ENCODE measurements at regions not wholly inside any gene's neighbourhood (a gene's known extent, or its start where the extent isn't known, plus 50 kb on each side); places are given as distances from the start of the nearest gene placed in this dataset.

DNA sequence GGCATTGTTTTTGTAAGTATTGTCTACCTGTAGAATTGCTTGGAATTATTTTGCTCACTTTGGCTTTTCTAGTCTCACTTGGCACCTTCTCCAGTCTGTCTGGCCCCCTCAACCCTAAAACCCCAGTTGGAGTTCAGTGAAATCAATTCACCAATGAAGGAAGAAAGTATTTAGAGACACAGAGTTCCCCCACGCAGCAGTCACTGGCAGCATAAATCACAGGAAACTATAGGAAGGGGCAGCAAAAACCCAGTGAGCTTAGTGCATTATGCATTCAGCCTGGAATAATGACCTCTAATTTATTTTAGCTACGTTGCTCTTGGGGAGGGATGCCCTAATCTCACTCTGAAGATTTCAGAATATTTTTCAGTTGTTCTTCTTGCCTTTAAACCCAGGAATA, 204.7 kb upstream of the BLID start:
- peaks cover 2% of the 10 kb centered on the region for H3K27me3 Mint-ChIP-seq (ENCODE audit: insufficient read depth)
- no peaks in the 10 kb centered on the region for H3K36me3 Mint-ChIP-seq (ENCODE audit: low read depth)
- H3K27ac Mint-ChIP-seq, result no peak overlapping the region
- no peak overlapping the region for H3K4me3 Mint-ChIP-seq
- DNase-seq (ENCODE audit: low spot score), result no peak
- no peaks in the 10 kb centered on the region for H3K4me1 Mint-ChIP-seq (ENCODE audit: low read depth)
- H3K9me3 Mint-ChIP-seq, result no peaks in the 10 kb centered on the region
- intact Hi-C loops (cut with micrococcal nuclease), result no loop called here

DNA sequence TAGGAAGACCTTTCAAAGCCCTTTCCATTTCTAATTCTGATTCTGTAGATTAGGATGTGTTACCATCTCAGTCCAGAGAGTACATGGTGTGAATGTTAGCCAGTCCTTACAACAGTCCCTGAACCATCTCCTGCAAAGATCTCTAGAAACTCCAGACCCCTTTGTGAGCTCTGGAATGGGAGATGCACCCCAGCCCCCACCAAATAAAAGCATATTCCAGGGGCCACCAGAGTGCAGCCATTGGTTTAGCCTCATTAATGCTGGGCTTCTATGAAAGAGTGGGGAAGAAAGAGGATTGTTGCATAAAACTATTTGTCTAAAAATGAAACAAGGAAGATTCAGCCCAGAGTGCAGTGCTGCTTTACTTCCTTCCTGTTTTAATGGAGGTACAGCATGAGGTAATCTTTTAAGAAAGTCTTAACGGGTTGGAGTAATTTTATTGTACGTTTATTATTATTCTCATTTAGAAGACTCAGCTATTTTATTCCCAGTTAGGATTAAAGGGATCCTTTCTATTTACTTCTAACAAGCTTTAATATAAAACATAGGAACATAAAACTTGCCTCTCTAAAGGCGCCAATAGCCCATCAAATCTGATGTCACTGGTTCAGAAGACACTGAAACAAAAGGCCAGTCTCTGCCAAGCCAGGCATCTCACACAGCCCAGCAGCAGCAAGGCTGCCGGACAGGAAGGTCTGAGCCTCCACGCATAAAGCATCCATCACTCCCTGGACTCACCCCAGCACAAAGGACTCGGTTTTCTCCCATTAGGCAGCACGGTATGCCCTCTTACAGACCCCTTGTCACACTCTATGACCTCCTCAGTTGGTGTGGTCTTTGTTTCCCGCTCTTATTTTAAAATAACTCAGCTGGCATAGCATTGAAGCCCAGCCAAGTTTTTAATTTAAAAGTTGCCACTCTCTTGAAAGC, 203.9 kb upstream of the BLID start:
- no peaks in the 10 kb centered on the region for H3K4me1 Mint-ChIP-seq (ENCODE audit: low read depth)
- no peaks in the 10 kb centered on the region for H3K36me3 Mint-ChIP-seq (ENCODE audit: low read depth)
- no peaks in the 10 kb centered on the region for H3K9me3 Mint-ChIP-seq
- intact Hi-C loops (cut with micrococcal nuclease), result no loop called here
- no peak overlapping the region for H3K27ac Mint-ChIP-seq
- no peak for DNase-seq (ENCODE audit: low spot score)
- H3K4me3 Mint-ChIP-seq, result no peak overlapping the region
- peaks cover 2% of the 10 kb centered on the region for H3K27me3 Mint-ChIP-seq (ENCODE audit: insufficient read depth)

GRCh38 chr11:122319085-122319484, 203.1 kb upstream of the BLID start:
- DNase-seq (ENCODE audit: low spot score), result no peak
- H3K9me3 Mint-ChIP-seq, result no peaks in the 10 kb centered on the region
- H3K4me3 Mint-ChIP-seq, result no peak overlapping the region
- no peaks in the 10 kb centered on the region for H3K4me1 Mint-ChIP-seq (ENCODE audit: low read depth)
- peaks cover 2% of the 10 kb centered on the region for H3K27me3 Mint-ChIP-seq (ENCODE audit: insufficient read depth)
- no peaks in the 10 kb centered on the region for H3K36me3 Mint-ChIP-seq (ENCODE audit: low read depth)
- H3K27ac Mint-ChIP-seq, result no peak overlapping the region
- intact Hi-C loops (cut with micrococcal nuclease), result no loop called here

DNA sequence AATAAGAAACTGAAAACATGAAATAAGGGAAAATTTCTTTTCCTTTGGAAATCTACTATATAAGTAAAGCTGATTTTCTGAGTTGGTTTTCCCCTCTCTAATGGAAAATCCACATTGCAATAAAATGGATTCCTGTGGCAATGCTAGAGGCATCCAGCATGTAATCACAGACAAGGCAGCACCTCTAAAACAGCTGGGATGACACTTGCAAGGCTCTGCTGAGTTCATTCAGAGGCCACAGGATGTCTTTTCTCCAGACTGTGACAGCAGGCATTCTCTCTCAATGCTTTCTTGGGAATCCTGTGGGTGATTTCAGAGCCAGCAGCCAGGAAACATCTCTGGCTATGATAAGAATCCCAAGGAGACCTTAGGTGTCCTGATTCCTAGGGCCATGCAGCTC, 201.3 kb upstream of the BLID start:
- Mint-ChIP-seq H3K27ac (no peak overlapping the region), H3K36me3 (ENCODE audit: low read depth) (no peaks in the 10 kb centered on the region), H3K4me3 (no peak overlapping the region), H3K9me3 (no peaks in the 10 kb centered on the region), H3K27me3 (ENCODE audit: insufficient read depth) (peaks cover 2% of the 10 kb centered on the region), H3K4me1 (ENCODE audit: low read depth) (no peaks in the 10 kb centered on the region)
- intact Hi-C loops (cut with micrococcal nuclease), result no loop called here
- no peak for DNase-seq (ENCODE audit: low spot score)

DNA sequence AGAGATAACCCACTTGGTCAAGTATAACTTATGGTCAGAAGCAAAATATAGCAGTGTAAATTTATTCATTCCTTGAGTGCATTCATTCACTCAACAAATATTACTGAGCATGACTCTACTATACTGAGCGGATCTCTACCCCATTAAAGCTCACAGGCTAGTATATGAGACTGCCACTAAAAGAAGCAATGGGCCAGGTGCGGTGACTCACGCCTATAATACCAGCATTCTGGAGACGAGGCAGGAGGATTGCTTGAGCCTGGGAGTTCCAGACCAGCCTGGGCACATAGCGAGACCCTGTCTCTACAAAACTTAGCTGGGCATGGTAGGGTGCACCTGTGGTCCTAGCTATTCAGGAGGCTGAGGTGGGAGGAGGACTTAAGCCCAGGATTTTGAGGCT, 197.6 kb upstream of the BLID start:
- Mint-ChIP-seq H3K9me3 (no peaks in the 10 kb centered on the region), H3K4me1 (ENCODE audit: low read depth) (no peaks in the 10 kb centered on the region), H3K27ac (no peak overlapping the region), H3K4me3 (no peak overlapping the region), H3K27me3 (ENCODE audit: insufficient read depth) (peaks cover 2% of the 10 kb centered on the region), H3K36me3 (ENCODE audit: low read depth) (no peaks in the 10 kb centered on the region)
- intact Hi-C loops (cut with micrococcal nuclease), result no loop called here
- DNase-seq (ENCODE audit: low spot score), result no peak

GRCh38 chr11:122311216-122311755, 195.3 kb upstream of the BLID start:
- no peak for DNase-seq (ENCODE audit: low spot score)
- no peak overlapping the region for H3K4me3 Mint-ChIP-seq
- no peaks in the 10 kb centered on the region for H3K9me3 Mint-ChIP-seq
- peaks cover 2% of the 10 kb centered on the region for H3K27me3 Mint-ChIP-seq (ENCODE audit: insufficient read depth)
- no peaks in the 10 kb centered on the region for H3K36me3 Mint-ChIP-seq (ENCODE audit: low read depth)
- intact Hi-C loops (cut with micrococcal nuclease), result no loop called here
- no peak overlapping the region for H3K27ac Mint-ChIP-seq
- no peaks in the 10 kb centered on the region for H3K4me1 Mint-ChIP-seq (ENCODE audit: low read depth)

DNA sequence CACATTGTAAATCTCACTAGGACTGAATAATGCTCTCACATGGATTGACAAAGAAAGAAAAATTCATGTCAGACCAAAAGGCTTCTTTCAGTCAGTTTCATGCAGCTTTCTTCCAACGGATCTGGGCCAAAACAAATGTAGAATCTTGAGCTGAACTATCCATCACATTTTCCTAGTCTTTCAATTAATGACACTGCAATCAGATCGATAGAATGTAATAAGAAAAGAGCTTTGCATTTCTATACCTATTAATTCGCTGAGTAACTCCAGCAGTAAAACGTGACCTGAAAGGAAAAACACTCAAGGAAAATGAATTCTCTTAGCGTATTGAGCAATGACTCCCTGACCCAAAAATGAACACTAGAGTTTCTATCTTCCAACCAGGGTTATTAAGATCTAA, 194.8 kb upstream of the BLID start:
- Mint-ChIP-seq H3K4me3 (no peak overlapping the region), H3K27me3 (ENCODE audit: insufficient read depth) (peaks cover under 1% of the 10 kb centered on the region), H3K27ac (no peak overlapping the region), H3K4me1 (ENCODE audit: low read depth) (no peaks in the 10 kb centered on the region), H3K36me3 (ENCODE audit: low read depth) (no peaks in the 10 kb centered on the region), H3K9me3 (no peaks in the 10 kb centered on the region)
- DNase-seq (ENCODE audit: low spot score), result no peak
- intact Hi-C loops (cut with micrococcal nuclease), result no loop called here

GRCh38 chr11:122309262-122309925, 193.4 kb upstream of the BLID start:
- no peaks in the 10 kb centered on the region for H3K36me3 Mint-ChIP-seq (ENCODE audit: low read depth)
- H3K4me1 Mint-ChIP-seq (ENCODE audit: low read depth), result no peaks in the 10 kb centered on the region
- no peak overlapping the region for H3K27ac Mint-ChIP-seq
- no peak for DNase-seq (ENCODE audit: low spot score)
- H3K9me3 Mint-ChIP-seq, result no peaks in the 10 kb centered on the region
- no peaks in the 10 kb centered on the region for H3K27me3 Mint-ChIP-seq (ENCODE audit: insufficient read depth)
- intact Hi-C loops (cut with micrococcal nuclease), result no loop called here
- no peak overlapping the region for H3K4me3 Mint-ChIP-seq

DNA sequence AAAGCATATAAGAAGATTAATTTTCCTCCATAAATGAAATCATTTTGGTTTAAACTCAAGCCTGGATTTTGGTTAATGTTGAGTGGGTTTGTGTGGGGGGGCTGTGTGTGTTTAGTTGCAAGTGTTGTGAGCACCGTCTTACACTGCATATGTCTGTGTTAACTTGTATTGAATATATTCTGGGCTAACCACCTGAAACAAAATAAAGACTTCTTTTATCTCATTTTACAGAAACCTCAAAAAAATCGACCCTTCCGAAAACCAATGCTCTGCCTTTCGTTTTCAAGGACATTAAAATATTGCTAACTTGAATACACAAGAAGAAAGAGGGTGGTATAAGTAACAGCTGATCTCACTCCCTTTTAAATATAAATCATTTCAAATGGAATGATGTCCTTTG, 192.2 kb upstream of the BLID start:
- Mint-ChIP-seq H3K4me1 (ENCODE audit: low read depth) (no peaks in the 10 kb centered on the region), H3K36me3 (ENCODE audit: low read depth) (no peaks in the 10 kb centered on the region), H3K4me3 (no peak overlapping the region), H3K27ac (no peak overlapping the region), H3K9me3 (no peaks in the 10 kb centered on the region), H3K27me3 (ENCODE audit: insufficient read depth) (no peaks in the 10 kb centered on the region)
- intact Hi-C loops (cut with micrococcal nuclease), result no loop called here
- DNase-seq (ENCODE audit: low spot score), result no peak

GRCh38 chr11:122307476-122308035, 191.5 kb upstream of the BLID start:
- Mint-ChIP-seq H3K36me3 (ENCODE audit: low read depth) (no peaks in the 10 kb centered on the region), H3K27me3 (ENCODE audit: insufficient read depth) (no peaks in the 10 kb centered on the region), H3K4me1 (ENCODE audit: low read depth) (no peaks in the 10 kb centered on the region), H3K4me3 (no peak overlapping the region), H3K27ac (no peak overlapping the region), H3K9me3 (no peaks in the 10 kb centered on the region)
- intact Hi-C loops (cut with micrococcal nuclease), result no loop called here
- DNase-seq (ENCODE audit: low spot score), result no peak

- H3K4me1 Mint-ChIP-seq (ENCODE audit: low read depth), result no peaks in the 10 kb centered on the region
- no peaks in the 10 kb centered on the region for H3K36me3 Mint-ChIP-seq (ENCODE audit: low read depth)
- intact Hi-C loops (cut with micrococcal nuclease), result no loop called here
- H3K9me3 Mint-ChIP-seq, result no peaks in the 10 kb centered on the region
- no peak for DNase-seq (ENCODE audit: low spot score)
- no peak overlapping the region for H3K27ac Mint-ChIP-seq
- no peaks in the 10 kb centered on the region for H3K27me3 Mint-ChIP-seq (ENCODE audit: insufficient read depth)
- H3K4me3 Mint-ChIP-seq, result no peak overlapping the region
These were observed 190.9 kb upstream of the BLID start for GRCh38 chr11:122306831-122307391.

- H3K36me3 Mint-ChIP-seq (ENCODE audit: low read depth), result no peaks in the 10 kb centered on the region
- no peaks in the 10 kb centered on the region for H3K9me3 Mint-ChIP-seq
- H3K4me3 Mint-ChIP-seq, result no peak overlapping the region
- no peaks in the 10 kb centered on the region for H3K4me1 Mint-ChIP-seq (ENCODE audit: low read depth)
- no peak for DNase-seq (ENCODE audit: low spot score)
- H3K27me3 Mint-ChIP-seq (ENCODE audit: insufficient read depth), result no peaks in the 10 kb centered on the region
- intact Hi-C loops (cut with micrococcal nuclease), result no loop called here
- H3K27ac Mint-ChIP-seq, result no peak overlapping the region
These were observed 189.7 kb upstream of the BLID start for GRCh38 chr11:122305426-122306320.

All from activated T-helper 1 cell treated with anti-CD3 and anti-CD28 coated beads, Interleukin-12 subunit alpha, Interleukin-12 subunit beta, Interleukin-2, Interleukin-4 antibody, amounts not matched to agents 30 ng/mL and 10 ng/mL and 1 ng/mL, durations not matched to agents 14 hours and 24 hours and 36 hours (primary cell).